NCI-H1417 treated with DMSO at 0.1 percent for 48 hours (cell line): ENCODE measurements at regions not wholly inside any gene's neighbourhood (a gene's known extent, or its start where the extent isn't known, plus 50 kb on each side); places are given as distances from the start of the nearest gene placed in this dataset.
"Not testable (repeated sequence)": the region's sequence is repeated elsewhere in the genome, so short reads cannot be mapped to it uniquely, and the experiment has no call there.

ENCODE experiments used
- DNase-seq: peaks from one replicate; lab custom pipeline; 2025; lab: John Stamatoyannopoulos, UW

GRCh38 chr4:74544655-74545361 is 99.9 kb downstream of the AREG start:
- DNase-seq, result no peak

GRCh38 chr4:74545448-74545847 is 100.5 kb downstream of the AREG start:
- DNase-seq, result no peak

- no peak for DNase-seq
Observed at GRCh38 chr4:74546057-74546456, 101.1 kb downstream of the AREG start.

GRCh38 chr4:74547042-74547441 is 102.1 kb downstream of the AREG start:
- no peak for DNase-seq

- DNase-seq, result no peak
Observed at GRCh38 chr4:74548561-74548960, 103.6 kb downstream of the AREG start.

- no peak for DNase-seq
Observed at GRCh38 chr4:74549936-74550335, 105.0 kb downstream of the AREG start.

GRCh38 chr4:74555231-74555630 is 110.3 kb downstream of the AREG start:
- no peak for DNase-seq

- DNase-seq, result no peak
Observed at GRCh38 chr4:74555843-74556242, 110.9 kb downstream of the AREG start.

GRCh38 chr4:74559853-74560252 is 114.9 kb downstream of the AREG start:
- DNase-seq, result no peak

GRCh38 chr4:74567981-74568380 is 123.0 kb downstream of the AREG start:
- no peak for DNase-seq

GRCh38 chr4:74570095-74570494 is 125.2 kb downstream of the AREG start:
- no peak for DNase-seq

- no peak for DNase-seq
Observed at GRCh38 chr4:74578329-74578728, 133.4 kb downstream of the AREG start.

GRCh38 chr4:74578865-74579264 is 133.9 kb downstream of the AREG start:
- not testable (repeated sequence) for DNase-seq

- DNase-seq, result no peak
Observed at GRCh38 chr4:74583089-74583700, 138.3 kb downstream of the AREG start.

GRCh38 chr4:74583757-74584156 is 138.8 kb downstream of the AREG start:
- DNase-seq, result no peak

GRCh38 chr4:74588350-74588749 is 143.4 kb downstream of the AREG start:
- DNase-seq, result no peak

- no peak for DNase-seq
Observed at GRCh38 chr4:74590476-74590875, 145.5 kb downstream of the AREG start.

- DNase-seq, result no peak
Observed at GRCh38 chr4:74598611-74599325, 153.8 kb downstream of the AREG start.

GRCh38 chr4:74603186-74603585 is 158.2 kb downstream of the AREG start:
- no peak for DNase-seq

GRCh38 chr4:74608151-74608949 is 163.4 kb downstream of the AREG start:
- no peak for DNase-seq

- no peak for DNase-seq
Observed at GRCh38 chr4:74610491-74610890, 165.6 kb downstream of the AREG start.

- DNase-seq, result no peak
Observed at GRCh38 chr4:74612837-74613236, 167.9 kb downstream of the AREG start.
